NCI-H1417 (cell line): ENCODE measurements at regions not wholly inside any gene's neighbourhood (a gene's known extent, or its start where the extent isn't known, plus 50 kb on each side); places are given as distances from the start of the nearest gene placed in this dataset.
A peak's percentile ranks its signal among the peaks of the same experiment; 100 is the strongest.
"Not testable (repeated sequence)": the region's sequence is repeated elsewhere in the genome, so short reads cannot be mapped to it uniquely, and the experiment has no call there.

Experiments used
- DNase-seq, 3 experiments: peaks; one replicate each; lab custom pipeline; 2025; lab: John Stamatoyannopoulos, UW

DNA sequence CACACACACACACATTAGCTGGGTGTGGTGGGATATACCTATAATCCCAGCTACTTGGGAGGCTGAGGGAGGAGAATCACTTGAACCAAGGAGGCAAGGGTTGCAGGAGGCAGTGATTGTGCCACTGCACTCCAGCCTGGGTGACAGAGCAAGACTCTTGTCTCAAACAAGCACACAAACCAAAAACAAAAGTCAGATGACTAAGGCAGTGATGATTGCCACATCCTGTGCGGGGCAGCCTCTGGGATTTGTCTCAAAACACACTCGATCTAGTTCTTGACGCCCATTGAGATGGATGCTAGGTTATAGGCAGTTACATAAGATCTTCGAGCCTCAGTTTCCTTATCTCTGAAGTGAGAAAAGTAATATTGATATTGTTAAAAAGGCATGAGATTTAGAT is 57.8 kb upstream of the NBPF8 start:
- not testable (repeated sequence) for DNase-seq

DNA sequence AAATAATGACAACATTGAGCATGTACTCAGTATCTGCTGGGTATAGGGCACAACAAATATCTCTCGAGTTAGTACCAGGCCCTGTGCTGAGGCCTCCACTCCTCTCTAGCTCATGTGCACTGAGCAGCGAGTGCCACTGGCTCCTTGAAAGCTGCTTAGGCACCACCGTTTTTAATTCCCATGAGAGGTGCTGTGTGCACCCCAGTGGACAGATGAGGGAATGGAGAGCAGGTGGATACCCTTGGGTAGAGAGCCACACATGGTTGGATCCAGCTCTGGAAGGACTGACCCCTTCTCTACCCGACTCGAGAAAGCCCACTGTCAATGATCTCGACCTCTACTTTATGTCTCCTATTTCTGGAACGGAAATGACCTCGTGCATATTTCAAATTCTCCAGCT is 58.7 kb upstream of the NBPF8 start:
- DNase-seq = peak in 2 of 3 experiments; percentile 5 to 56

DNA sequence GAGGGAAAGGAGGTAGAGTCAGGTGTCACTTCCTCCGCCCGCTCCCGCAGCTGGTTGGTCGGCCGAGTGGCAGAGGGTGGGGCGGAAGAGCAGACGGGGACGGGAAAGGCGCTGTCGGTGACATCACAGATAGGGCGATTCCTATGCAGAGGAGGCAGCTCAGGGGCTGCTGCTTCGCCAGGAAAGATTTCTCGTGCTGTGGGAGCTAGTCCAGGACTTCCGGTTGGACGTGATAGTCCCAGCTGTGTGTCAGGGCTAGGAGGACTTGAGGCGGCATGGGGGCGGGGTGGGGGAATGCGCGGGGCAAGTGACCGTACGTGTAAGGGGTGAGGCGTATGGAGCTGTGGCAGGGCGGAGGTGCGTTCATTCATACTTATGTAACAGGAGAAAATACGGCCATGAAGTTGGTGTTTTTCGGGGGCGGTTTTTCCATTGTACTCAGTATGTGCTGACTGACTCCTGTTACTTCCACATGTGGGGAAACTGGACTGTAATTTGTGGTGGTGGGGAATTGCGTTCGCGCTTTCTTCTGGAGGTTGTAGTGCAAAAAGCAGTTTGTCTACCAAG is 60.1 kb upstream of the NBPF8 start:
- peak in 1 of 3 experiments; percentile 1 for DNase-seq

DNA sequence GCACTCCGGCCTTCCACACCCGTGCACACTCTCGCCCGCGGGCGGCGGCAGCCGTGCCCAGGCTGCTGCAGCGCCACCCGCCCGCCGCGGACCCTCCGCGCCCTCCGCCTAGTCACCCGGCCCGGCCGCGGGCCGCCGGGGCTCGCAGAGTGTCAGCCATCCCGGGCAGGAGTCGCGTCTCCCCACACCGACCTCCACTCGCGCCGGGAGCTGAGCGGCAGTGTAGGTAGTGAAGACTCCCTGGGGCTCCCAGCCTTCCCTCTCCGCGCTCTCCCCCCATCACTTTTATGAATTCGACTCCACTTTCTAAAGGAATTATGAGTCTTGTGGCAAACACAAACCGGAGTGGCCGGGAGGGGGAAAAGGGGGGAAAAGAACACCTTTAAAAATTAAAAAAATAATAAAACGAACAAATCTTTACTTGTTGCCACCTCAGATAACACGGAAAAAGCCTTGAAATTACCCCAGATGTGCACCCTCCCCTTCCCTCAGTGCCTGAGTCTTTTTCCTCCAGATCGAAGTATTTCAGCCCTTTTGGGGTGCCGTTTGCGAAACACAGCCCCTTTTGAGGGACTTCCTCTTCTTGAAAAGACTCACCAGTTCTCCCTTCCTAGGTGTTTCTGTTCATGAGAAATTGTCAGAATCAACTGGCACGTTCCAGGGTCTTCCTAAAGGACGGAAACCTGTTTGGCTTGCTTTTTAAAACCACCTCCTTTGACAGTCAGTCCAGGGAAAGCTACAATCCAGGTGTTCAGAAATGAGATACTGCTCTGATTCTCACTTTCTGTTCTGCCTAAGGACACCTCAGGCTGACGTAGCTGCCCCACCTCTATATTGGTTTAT is 72.4 kb upstream of the NBPF8 start:
- not testable (repeated sequence) for DNase-seq

DNA sequence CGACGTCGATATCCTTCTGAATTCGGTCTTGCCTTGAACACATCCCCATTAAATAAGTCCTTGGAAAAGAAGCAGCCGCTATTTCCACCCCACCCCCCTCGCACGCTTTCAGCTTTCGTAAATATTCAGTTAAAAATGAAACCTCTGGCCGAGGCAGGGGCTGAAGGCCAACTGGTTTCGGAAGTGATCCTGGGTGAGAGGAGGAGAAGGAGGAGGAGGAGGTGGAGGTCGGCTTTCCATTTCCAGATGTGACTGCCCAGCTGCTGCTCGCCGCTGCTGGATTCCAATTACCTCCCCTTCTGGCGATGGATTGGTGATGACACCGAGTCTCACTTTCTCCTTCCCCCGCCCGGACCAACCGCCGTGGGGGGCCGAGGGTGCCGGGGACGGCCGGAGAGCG is 73.1 kb upstream of the NBPF8 start:
- DNase-seq = peak in 2 of 3 experiments; percentile 23 to 24

DNA sequence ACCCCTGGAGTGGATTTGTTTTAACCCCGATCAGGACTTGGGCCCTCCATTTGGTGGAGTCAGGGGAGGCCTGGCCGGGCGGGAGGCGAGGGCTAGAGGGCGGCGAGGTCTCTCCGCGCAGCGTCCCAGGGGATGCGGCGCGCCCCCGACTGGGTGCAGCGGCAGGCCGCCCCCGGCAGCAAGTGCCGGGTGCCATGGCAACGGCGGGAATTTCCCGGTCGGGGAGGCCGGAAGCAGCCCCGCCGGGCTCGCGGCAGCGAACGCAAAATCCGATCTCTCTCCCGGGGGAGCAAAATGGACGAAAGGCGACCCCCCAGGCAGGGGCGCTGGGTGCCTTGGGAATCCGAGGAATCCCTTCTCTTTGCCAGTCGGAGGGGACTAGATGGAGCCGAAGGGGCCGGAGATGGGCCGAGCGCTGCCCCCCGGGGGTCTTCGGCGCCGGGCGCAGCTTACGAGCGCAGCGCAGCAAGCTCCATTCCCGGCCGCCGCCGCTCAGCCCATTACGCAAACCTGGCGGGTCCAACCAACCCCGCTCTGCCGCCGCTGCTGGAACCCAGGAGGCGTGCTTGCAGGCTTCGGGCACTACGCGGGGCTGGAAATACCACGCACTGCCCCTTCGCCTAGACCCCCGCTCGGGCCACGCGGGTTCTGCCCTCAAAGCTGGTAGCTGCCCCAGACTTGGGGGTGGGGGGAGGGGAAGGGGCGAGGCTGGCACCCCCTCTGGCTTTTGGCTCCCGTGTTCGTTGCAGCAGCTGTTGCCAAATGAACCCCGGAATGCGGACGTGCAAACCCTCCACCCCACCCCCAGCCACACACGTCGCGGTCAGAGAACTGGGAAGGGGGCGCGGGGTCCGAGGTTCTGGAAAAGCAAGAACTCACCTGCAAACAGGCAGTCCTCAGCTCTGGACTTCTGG is 73.7 kb upstream of the NBPF8 start:
- not testable (repeated sequence) for DNase-seq

DNA sequence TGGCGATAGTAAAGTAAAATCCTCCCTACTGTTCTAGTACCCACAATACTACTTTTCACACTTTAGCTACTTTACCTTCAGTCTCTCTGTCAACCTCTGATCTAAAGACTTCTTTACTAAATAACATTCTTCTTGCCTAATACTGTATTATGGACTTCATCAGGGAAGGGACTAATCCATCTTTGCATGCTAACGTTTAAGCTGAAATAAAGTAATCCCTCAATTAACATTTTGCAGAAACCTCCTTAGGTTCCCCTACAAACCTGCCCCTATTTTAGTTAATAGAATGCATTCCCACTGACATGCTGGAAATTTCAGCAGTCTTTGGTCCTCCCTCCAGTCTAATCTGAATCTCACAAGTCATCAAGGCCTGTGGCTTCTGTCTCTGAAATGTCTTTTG is 99.1 kb upstream of the NBPF8 start:
- DNase-seq = not testable (repeated sequence)

DNA sequence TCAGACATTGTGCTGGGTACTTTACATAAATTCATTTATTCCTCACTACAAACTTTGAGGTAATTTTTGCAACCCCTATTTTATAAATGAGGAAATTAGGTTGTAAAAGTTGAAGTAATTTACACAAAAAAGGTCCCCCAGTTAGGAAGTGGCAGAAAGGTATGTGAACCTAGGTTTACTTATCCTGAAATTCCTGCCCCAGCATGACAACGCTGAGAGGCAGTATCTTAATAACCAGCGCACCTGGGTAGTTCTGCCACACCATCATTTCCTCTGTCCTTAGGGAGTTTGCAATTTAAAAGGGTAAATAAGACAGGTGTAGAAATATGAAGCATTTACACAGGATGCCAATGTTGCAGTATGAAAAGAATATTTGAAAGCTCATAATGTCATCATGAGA is 102.9 kb upstream of the NBPF8 start:
- not testable (repeated sequence) for DNase-seq

DNA sequence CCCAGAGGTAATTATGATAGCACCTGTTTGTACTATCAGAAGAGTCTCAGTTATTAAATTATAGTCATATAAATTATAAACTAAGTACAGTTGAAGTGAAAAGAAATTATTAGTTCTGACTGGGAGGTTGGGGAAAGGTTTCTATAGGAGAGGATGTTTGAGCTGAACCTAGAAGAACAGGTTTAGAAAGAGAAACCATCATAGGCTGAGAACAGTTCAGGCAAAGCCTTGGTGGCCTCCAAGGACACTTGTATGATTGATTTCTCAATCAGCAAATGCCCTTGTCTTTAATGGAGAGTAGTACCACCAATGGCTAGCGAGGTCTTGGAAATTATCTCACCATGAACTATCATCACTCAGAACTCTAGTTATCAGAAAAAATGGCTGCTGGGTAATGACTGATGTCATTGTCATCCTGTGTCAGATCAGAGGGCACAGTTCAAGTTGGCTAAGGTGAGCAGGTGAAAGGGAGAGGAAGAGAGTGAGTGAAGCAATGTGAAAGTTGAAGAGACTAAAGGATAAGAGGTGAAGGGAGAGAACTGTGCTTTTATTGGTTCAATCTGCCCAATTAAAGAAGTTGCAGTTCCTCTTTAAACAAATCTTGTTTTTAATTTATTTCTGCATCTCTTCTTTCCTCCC is 105.8 kb upstream of the NBPF8 start:
- not testable (repeated sequence) for DNase-seq

DNA sequence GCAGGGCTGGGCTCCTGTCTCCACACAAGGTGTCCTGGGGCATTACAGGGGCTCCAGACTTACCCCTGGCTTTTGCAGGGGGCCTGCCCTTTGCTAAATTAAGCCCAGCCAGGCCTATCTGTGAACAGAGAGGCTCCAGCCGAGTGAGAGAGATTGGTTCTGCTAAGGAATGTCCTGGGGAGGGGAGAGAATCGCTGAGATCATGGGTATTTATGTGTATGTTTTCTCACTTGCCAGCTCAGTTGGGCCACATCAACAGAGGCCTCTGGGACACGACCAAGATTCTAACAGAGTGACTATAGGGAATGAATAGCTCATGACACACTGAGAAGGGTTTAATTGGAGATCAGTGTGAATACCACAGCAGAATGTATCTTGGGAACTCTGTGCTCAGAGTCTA is 109.8 kb upstream of the NBPF8 start:
- DNase-seq = not testable (repeated sequence)

DNA sequence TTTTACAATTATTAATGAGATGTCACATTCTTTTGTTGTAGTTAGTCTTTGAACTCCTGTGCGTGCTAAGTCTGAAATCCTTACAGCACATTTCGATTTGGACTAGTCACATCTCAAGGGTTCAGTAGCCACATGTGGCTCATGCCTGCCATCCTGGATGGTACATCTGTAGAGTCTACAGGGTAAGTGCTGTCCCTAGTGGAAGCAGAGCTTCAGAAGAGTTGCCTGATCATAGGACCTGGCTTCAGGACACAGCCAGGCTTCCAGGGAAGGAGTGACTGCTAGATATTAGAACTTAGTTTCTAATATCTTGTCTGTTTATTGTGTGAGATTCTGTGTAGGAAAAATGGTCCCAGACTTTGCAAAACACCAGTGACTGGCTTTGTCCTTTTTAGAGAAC is 110.5 kb upstream of the NBPF8 start:
- not testable (repeated sequence) for DNase-seq

DNA sequence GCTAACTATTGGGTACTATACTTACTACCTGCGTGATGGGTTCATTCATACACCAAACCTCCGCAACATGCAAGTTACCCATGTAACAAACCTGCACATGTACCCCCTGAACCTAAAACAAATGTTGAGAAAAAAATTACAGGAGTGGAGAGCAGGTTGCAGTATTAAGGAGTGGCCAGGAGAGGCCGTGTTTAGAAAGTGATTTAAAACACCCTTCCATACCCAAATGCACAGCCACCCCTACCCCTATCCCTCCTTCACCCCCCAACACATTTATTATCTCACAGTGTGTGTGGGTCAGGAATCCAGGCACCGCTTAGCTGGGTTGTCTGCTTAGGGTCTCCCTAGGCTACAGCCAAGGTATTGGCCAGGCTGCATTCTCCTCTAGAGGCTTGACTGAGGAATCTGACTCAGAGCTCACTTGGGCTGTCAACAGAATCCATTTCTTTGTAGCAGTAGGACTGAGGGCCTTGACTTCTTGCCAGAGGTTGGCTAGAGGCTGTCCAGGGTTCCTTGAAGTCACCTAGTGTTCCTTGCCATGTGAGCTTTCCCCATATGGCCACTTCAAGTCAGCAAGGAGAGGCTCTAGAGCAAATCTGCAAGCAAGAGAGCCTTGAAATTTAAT is 115.3 kb upstream of the NBPF8 start:
- DNase-seq = not testable (repeated sequence)

DNA sequence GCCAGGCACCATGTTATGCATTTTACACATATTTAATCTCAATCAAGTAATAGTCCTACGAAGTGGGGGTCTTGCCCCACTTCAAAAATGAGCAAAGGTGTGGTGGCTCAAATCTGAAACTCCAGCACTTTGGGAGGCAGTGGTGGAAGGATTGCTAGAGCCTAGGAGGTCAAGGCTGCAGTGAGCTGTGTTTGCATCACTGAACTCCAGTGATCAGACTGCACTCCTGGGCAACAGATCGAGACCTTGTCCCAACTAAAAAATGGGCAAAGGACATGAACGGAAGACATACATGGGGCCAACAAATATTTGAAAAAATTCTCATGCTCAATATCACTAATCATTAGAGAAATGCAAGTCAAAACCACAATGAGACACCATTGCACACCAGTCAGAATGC is 116.3 kb upstream of the NBPF8 start:
- not testable (repeated sequence) for DNase-seq

DNA sequence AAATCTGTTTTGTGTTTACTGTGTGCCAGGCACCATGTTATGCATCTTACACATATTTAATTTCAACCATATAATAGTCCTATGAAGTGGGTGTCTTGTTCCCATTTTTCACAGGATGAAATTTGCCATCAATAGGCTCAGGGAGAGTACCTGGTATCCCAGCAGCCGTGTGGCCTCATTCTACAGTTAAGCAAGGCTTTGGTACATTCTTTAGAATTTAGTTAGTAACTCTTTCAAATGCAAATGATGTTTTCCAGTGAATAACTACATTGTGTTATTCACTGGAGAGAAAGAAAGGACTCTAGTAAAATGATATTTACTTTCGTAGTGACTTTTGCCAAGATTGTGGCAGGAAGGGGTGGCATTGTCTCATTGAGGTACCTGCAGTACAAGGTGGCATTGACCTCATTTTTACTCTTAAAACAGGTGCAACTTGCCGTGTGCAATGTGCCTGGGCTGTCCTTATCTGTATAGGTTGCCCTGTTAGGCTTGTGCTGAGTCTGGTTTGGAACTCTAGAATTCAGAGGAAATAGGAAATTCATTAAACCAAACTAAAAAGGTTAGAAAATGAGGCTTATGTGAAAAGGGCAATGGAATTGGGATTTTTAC is 117.4 kb upstream of the NBPF8 start:
- not testable (repeated sequence) for DNase-seq

DNA sequence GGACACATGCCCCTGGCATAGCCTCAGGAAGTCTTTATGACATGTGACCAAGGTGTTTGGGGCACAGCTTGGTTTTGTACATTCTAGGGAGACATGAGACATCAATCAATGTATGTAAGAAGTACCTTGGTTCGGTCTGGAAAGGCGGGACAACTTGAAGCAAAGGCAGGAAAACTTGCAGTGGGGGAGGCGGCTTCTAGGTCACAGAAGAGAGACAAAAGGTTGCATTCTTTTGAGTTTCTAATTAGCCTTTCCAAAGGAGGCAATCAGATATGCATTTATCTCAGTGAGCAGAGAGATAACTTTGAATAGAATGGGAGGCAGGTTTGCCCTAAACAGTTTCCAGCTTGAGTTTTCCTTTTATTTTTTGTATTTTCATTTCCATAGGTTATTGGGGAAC is 113.8 kb upstream of the SEC22B start:
- DNase-seq = not testable (repeated sequence)

DNA sequence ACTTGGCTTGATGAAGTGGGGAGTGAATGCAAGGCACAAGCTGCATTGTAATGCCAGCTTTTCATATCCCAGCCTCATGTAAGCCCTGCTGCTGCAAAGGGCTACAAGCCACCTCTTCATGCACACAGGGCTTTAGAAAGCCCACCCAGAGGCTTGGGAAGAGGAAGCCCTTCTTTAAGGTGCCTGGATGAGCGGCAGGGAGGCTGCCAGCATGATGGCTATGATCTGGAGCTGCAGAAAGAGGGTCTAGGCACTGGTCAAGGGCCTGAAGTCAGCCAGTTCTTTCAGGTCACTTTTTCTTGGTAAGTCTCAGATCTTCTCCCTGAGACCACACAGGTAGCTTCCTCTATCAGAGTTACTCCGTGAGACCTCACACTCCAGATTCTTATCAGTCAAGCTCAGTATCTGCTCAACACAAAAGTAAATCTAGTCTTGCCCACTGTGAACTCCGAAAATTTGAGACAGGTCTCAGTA is 113.3 kb upstream of the SEC22B start:
- not testable (repeated sequence) for DNase-seq

DNA sequence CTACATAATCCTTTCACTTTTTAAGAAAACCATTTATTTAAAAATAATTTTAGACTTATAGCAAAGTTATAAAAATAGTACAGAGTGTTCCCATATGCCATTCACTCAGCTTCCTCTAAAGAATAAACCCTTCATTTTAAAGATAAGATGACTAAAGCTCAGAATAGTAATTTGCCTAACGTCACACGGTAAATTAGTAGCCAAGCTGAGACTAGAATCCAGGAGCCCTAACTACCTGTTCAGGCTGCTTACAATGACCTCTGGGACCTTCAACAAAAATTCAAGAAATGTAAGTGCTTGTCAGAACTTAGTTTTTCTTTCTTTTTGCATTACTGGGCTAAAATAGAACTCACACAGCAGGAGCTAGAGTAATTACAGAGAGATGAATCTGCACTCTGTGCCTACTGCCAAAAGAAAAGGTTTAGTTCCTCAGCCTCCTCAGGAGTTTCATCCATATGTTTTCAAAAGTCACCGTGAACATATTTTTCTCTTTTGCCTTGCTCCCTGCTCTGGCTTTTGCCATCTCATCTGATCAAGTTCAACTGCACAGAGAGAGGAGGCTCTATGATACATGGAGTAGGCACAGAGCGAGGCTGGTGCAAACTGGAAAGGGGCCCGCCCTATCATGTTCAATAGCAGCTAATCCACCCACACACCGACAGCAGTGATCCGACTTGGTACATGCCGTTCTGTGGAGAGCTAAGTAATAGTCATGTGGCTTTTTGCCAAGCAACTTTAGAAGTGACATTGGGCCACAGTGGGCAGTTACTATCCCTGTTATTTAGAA is 112.7 kb upstream of the SEC22B start:
- not testable (repeated sequence) for DNase-seq

DNA sequence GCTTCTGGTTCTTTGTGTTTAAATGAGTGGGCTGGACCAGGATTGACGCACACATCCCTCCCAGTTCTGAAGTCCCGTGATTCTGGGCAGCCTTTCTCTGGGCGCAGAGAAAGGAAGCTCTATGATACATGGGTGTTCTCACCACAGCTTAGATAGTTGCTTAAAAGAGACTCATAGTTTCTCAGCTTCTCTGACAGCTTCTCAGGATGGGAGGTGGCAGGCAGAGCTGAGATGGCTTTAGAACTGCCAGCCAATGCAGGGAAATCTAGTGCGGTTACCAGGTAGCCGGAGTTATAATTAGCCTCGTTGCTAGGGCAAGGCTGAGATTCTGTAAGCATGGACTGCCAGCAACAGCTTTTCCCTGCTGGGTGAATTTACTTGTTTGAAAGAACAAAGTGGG is 111.8 kb upstream of the SEC22B start:
- not testable (repeated sequence) for DNase-seq

DNA sequence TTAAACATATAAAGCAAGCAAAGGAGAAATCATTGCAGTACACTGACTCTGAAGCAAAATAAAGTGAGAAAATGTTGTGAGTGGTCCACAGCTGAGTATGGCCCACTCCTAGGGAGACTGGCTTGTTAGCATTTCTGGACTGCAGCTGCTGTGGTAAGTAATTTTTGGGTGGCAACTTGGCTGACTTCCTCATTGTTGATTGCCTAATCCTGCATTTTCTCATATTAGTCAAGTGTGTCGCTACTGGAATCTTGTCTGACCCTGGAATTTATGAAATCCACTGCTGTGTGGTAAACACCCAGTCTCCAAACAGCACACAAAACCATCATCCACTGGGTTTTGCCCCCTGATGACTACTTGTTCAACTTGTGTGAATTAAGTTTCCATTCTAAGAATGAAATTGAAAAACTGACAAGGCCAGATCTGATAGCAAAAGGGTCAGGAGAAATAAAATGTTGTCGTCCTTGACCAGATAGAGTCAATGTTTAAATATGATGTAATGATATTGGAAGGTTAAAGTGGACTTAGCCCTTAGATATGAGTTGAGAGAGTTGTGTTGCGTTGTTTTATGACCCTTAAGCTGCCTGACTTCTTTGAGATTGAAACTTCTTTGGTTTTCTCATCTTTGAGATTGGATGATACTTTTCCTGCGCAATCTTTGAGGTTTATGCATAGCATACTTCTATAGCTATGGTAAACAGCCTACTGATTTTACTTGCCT is 106.6 kb upstream of the SEC22B start:
- not testable (repeated sequence) for DNase-seq
